HG03103 (cell line): ENCODE measurements at regions not wholly inside any gene's neighbourhood (a gene's known extent, or its start where the extent isn't known, plus 50 kb on each side); places are given as distances from the start of the nearest gene placed in this dataset.

Source experiments
- ATAC-seq: cut with Tn5 transposase; IDR thresholded peaks from one replicate; pipeline ENCODE4 v1.9.1; 2021; ENCODE audit warnings: low read depth; ENCODE audit not compliant: unreplicated experiment

GRCh38 chr17:65446838-65447526 lies 114.5 kb downstream of the AXIN2 start:
- ATAC-seq, result no peak

- ATAC-seq, result no peak
These were observed 115.4 kb downstream of the AXIN2 start for GRCh38 chr17:65446043-65446442.

- ATAC-seq, result no peak
These were observed 117.4 kb downstream of the AXIN2 start for GRCh38 chr17:65444049-65444448.

GRCh38 chr17:65442691-65443090 lies 118.8 kb downstream of the AXIN2 start:
- no peak for ATAC-seq

- no peak for ATAC-seq
These were observed 119.2 kb downstream of the AXIN2 start for GRCh38 chr17:65442250-65442649.

- ATAC-seq, result no peak
These were observed 120.3 kb downstream of the AXIN2 start for GRCh38 chr17:65441053-65441605.

- no peak for ATAC-seq
These were observed 122.6 kb downstream of the AXIN2 start for GRCh38 chr17:65438708-65439294.

- ATAC-seq, result no peak
These were observed 123.3 kb downstream of the AXIN2 start for GRCh38 chr17:65438173-65438572.

GRCh38 chr17:65436871-65437270 lies 124.6 kb downstream of the AXIN2 start:
- ATAC-seq, result no peak

- ATAC-seq, result no peak
These were observed 126.6 kb downstream of the AXIN2 start for GRCh38 chr17:65434878-65435277.

- ATAC-seq, result no peak
These were observed 127.2 kb downstream of the AXIN2 start for GRCh38 chr17:65434251-65434650.

- ATAC-seq, result no peak
These were observed 127.9 kb downstream of the AXIN2 start for GRCh38 chr17:65433592-65433991.

- ATAC-seq, result no peak
These were observed 128.3 kb downstream of the AXIN2 start for GRCh38 chr17:65433157-65433556.

GRCh38 chr17:65431116-65431515 lies 130.3 kb downstream of the AXIN2 start:
- ATAC-seq, result no peak

- ATAC-seq, result no peak
These were observed 131.1 kb downstream of the AXIN2 start for GRCh38 chr17:65430209-65430833.

- ATAC-seq, result no peak
These were observed 137.9 kb downstream of the AXIN2 start for GRCh38 chr17:65423346-65424140.

- no peak for ATAC-seq
These were observed 142.8 kb downstream of the AXIN2 start for GRCh38 chr17:65418622-65419021.

GRCh38 chr17:65417406-65418221 lies 143.8 kb downstream of the AXIN2 start:
- ATAC-seq, result no peak

- ATAC-seq, result no peak
These were observed 145.5 kb downstream of the AXIN2 start for GRCh38 chr17:65415991-65416390.

GRCh38 chr17:65413390-65413789 lies 148.1 kb downstream of the AXIN2 start:
- no peak for ATAC-seq
